ENCODE measurements at regions not wholly inside any gene's neighbourhood (a gene's known extent, or its start where the extent isn't known, plus 50 kb on each side); places are given as distances from the start of the nearest gene placed in this dataset.

GRCh38 chr15:77722759-77723460 is 90.2 kb upstream of the LINGO1 start:
- H3K36me3 Mint-ChIP-seq (ENCODE audit: low read depth): no peaks in the 10 kb centered on the region
- H3K9me3 Mint-ChIP-seq (ENCODE audit: insufficient read depth): no peaks in the 10 kb centered on the region
- no peak for DNase-seq
- ATAC-seq: no peak
- ChIA-PET CTCF (no interaction called here), POLR2A (no interaction called here)
- peaks cover 4% of the 10 kb centered on the region for H3K27me3 Mint-ChIP-seq (ENCODE audit: low read depth)
- no peak overlapping the region for H3K4me3 Mint-ChIP-seq
- H3K27ac Mint-ChIP-seq: no peak overlapping the region
- no peaks in the 10 kb centered on the region for H3K4me1 Mint-ChIP-seq (ENCODE audit: low read depth)

- CTCF ChIA-PET: no interaction called here
- DNase-seq: no peak
- POLR2A ChIA-PET: no interaction called here
Measured at GRCh38 chr15:77721963-77722362, 89.3 kb upstream of the LINGO1 start.

GRCh38 chr15:77720655-77721054 is 87.9 kb upstream of the LINGO1 start:
- CTCF ChIA-PET: no interaction called here
- ATAC-seq: no peak
- no peak overlapping the region for H3K4me3 Mint-ChIP-seq

More at GRCh38 chr15:77721963-77722362, 89.3 kb upstream of the LINGO1 start:
- Mint-ChIP-seq H3K27ac (no peak overlapping the region), H3K4me3 (no peak overlapping the region), H3K27me3 (ENCODE audit: low read depth) (peaks cover 4% of the 10 kb centered on the region), H3K36me3 (ENCODE audit: low read depth) (no peaks in the 10 kb centered on the region), H3K4me1 (ENCODE audit: low read depth) (no peaks in the 10 kb centered on the region), H3K9me3 (ENCODE audit: insufficient read depth) (no peaks in the 10 kb centered on the region)
- no peak for ATAC-seq

GRCh38 chr15:77720173-77720572 is 87.5 kb upstream of the LINGO1 start:
- Mint-ChIP-seq H3K4me1 (ENCODE audit: low read depth) (no peaks in the 10 kb centered on the region), H3K27ac (no peak overlapping the region), H3K4me3 (no peak overlapping the region), H3K27me3 (ENCODE audit: low read depth) (peaks cover 3% of the 10 kb centered on the region), H3K36me3 (ENCODE audit: low read depth) (no peaks in the 10 kb centered on the region), H3K9me3 (ENCODE audit: insufficient read depth) (no peaks in the 10 kb centered on the region)
- ChIA-PET CTCF (no interaction called here), POLR2A (no interaction called here)
- ATAC-seq: no peak
- DNase-seq: no peak

More at GRCh38 chr15:77720655-77721054, 87.9 kb upstream of the LINGO1 start:
- H3K36me3 Mint-ChIP-seq (ENCODE audit: low read depth): no peaks in the 10 kb centered on the region
- H3K4me1 Mint-ChIP-seq (ENCODE audit: low read depth): no peaks in the 10 kb centered on the region
- DNase-seq: no peak
- H3K9me3 Mint-ChIP-seq (ENCODE audit: insufficient read depth): no peaks in the 10 kb centered on the region
- peaks cover 3% of the 10 kb centered on the region for H3K27me3 Mint-ChIP-seq (ENCODE audit: low read depth)
- POLR2A ChIA-PET: no interaction called here
- no peak overlapping the region for H3K27ac Mint-ChIP-seq

- POLR2A ChIA-PET: no interaction called here
- Mint-ChIP-seq H3K36me3 (ENCODE audit: low read depth) (no peaks in the 10 kb centered on the region), H3K4me3 (no peak overlapping the region), H3K4me1 (ENCODE audit: low read depth) (no peaks in the 10 kb centered on the region), H3K27me3 (ENCODE audit: low read depth) (peaks cover 3% of the 10 kb centered on the region), H3K27ac (no peak overlapping the region), H3K9me3 (ENCODE audit: insufficient read depth) (no peaks in the 10 kb centered on the region)
- CTCF ChIA-PET: no interaction called here
- no peak for DNase-seq
- ATAC-seq: no peak
Measured at GRCh38 chr15:77719450-77719849, 86.7 kb upstream of the LINGO1 start.

- Mint-ChIP-seq H3K9me3 (ENCODE audit: insufficient read depth) (no peaks in the 10 kb centered on the region), H3K27ac (no peak overlapping the region), H3K27me3 (ENCODE audit: low read depth) (peaks cover 3% of the 10 kb centered on the region), H3K4me3 (no peak overlapping the region), H3K36me3 (ENCODE audit: low read depth) (no peaks in the 10 kb centered on the region), H3K4me1 (ENCODE audit: low read depth) (no peaks in the 10 kb centered on the region)
- POLR2A ChIA-PET: no interaction called here
- CTCF ChIA-PET: no interaction called here
- DNase-seq (no peak), ATAC-seq (no peak)
Measured at GRCh38 chr15:77717333-77717990, 84.8 kb upstream of the LINGO1 start.

- H3K4me1 Mint-ChIP-seq (ENCODE audit: low read depth): no peaks in the 10 kb centered on the region
- ATAC-seq (no peak), DNase-seq (no peak)
- H3K36me3 Mint-ChIP-seq (ENCODE audit: low read depth): no peaks in the 10 kb centered on the region
- H3K27ac Mint-ChIP-seq: no peak overlapping the region
- POLR2A ChIA-PET: no interaction called here
- no peaks in the 10 kb centered on the region for H3K9me3 Mint-ChIP-seq (ENCODE audit: insufficient read depth)
- CTCF ChIA-PET: no interaction called here
- H3K27me3 Mint-ChIP-seq (ENCODE audit: low read depth): peaks cover 3% of the 10 kb centered on the region
- H3K4me3 Mint-ChIP-seq: no peak overlapping the region
Measured at GRCh38 chr15:77716632-77717332, 84.1 kb upstream of the LINGO1 start.

- ATAC-seq: no peak
- Mint-ChIP-seq H3K27me3 (ENCODE audit: low read depth) (peaks cover 3% of the 10 kb centered on the region), H3K9me3 (ENCODE audit: insufficient read depth) (no peaks in the 10 kb centered on the region), H3K4me1 (ENCODE audit: low read depth) (no peaks in the 10 kb centered on the region), H3K36me3 (ENCODE audit: low read depth) (no peaks in the 10 kb centered on the region), H3K27ac (no peak overlapping the region), H3K4me3 (no peak overlapping the region)
- no peak for DNase-seq
- ChIA-PET POLR2A (no interaction called here), CTCF (no interaction called here)
Measured at GRCh38 chr15:77715860-77716259, 83.1 kb upstream of the LINGO1 start.

- Mint-ChIP-seq H3K9me3 (ENCODE audit: insufficient read depth) (no peaks in the 10 kb centered on the region), H3K36me3 (ENCODE audit: low read depth) (no peaks in the 10 kb centered on the region), H3K27me3 (ENCODE audit: low read depth) (peaks cover 3% of the 10 kb centered on the region), H3K4me3 (no peak overlapping the region), H3K4me1 (ENCODE audit: low read depth) (no peaks in the 10 kb centered on the region), H3K27ac (no peak overlapping the region)
- ChIA-PET CTCF (no interaction called here), POLR2A (no interaction called here)
- DNase-seq (no peak), ATAC-seq (no peak)
Measured at GRCh38 chr15:77715051-77715450, 82.3 kb upstream of the LINGO1 start.

GRCh38 chr15:77714555-77714954 is 81.8 kb upstream of the LINGO1 start:
- CTCF ChIA-PET: no interaction called here
- POLR2A ChIA-PET: no interaction called here
- H3K4me1 Mint-ChIP-seq (ENCODE audit: low read depth): no peaks in the 10 kb centered on the region
- H3K4me3 Mint-ChIP-seq: no peak overlapping the region
- peaks cover 1% of the 10 kb centered on the region for H3K27me3 Mint-ChIP-seq (ENCODE audit: low read depth)
- no peaks in the 10 kb centered on the region for H3K36me3 Mint-ChIP-seq (ENCODE audit: low read depth)
- no peak for ATAC-seq
- H3K27ac Mint-ChIP-seq: no peak overlapping the region
- H3K9me3 Mint-ChIP-seq (ENCODE audit: insufficient read depth): no peaks in the 10 kb centered on the region
- DNase-seq: no peak

GRCh38 chr15:77714023-77714422 is 81.3 kb upstream of the LINGO1 start:
- no peak overlapping the region for H3K27ac Mint-ChIP-seq
- ATAC-seq: no peak
- no peak overlapping the region for H3K4me3 Mint-ChIP-seq
- H3K9me3 Mint-ChIP-seq (ENCODE audit: insufficient read depth): no peaks in the 10 kb centered on the region
- POLR2A ChIA-PET: no interaction called here
- CTCF ChIA-PET: no interaction called here
- no peaks in the 10 kb centered on the region for H3K36me3 Mint-ChIP-seq (ENCODE audit: low read depth)
- no peak for DNase-seq
- H3K4me1 Mint-ChIP-seq (ENCODE audit: low read depth): no peaks in the 10 kb centered on the region
- no peaks in the 10 kb centered on the region for H3K27me3 Mint-ChIP-seq (ENCODE audit: low read depth)

- no peaks in the 10 kb centered on the region for H3K27me3 Mint-ChIP-seq (ENCODE audit: low read depth)
- DNase-seq (no peak), ATAC-seq (no peak)
- no peak overlapping the region for H3K27ac Mint-ChIP-seq
- no peaks in the 10 kb centered on the region for H3K4me1 Mint-ChIP-seq (ENCODE audit: low read depth)
- H3K4me3 Mint-ChIP-seq: no peak overlapping the region
- CTCF ChIA-PET: no interaction called here
- H3K36me3 Mint-ChIP-seq (ENCODE audit: low read depth): no peaks in the 10 kb centered on the region
- POLR2A ChIA-PET: no interaction called here
- no peaks in the 10 kb centered on the region for H3K9me3 Mint-ChIP-seq (ENCODE audit: insufficient read depth)
Measured at GRCh38 chr15:77713281-77713680, 80.6 kb upstream of the LINGO1 start.

Data from activated CD8-positive, alpha-beta T cell treated with anti-CD3 and anti-CD28 coated beads, Interleukin-2, amount 10 ng/mL, durations not matched to agents 7 days and 5 days (primary cell).